ENCODE measurements at regions not wholly inside any gene's neighbourhood (a gene's known extent, or its start where the extent isn't known, plus 50 kb on each side); places are given as distances from the start of the nearest gene placed in this dataset.

GRCh38 chr1:234989479-234990327, 138.9 kb downstream of the TOMM20 start:
- DNase-seq: peak; percentile 44
- ATAC-seq: peak; percentile 26

GRCh38 chr1:234989019-234989418, 139.6 kb downstream of the TOMM20 start:
- peak; percentile 62 for ATAC-seq
- DNase-seq: peak; percentile 58

- no peak for ATAC-seq
- DNase-seq: no peak
These were observed 140.1 kb downstream of the TOMM20 start for GRCh38 chr1:234988536-234988935.

GRCh38 chr1:234988155-234988517, 140.5 kb downstream of the TOMM20 start:
- DNase-seq (no peak), ATAC-seq (no peak)

GRCh38 chr1:234987415-234988154, 141.1 kb downstream of the TOMM20 start:
- ATAC-seq: peak; percentile 69
- peak; percentile 64 for DNase-seq

- DNase-seq: no peak
- no peak for ATAC-seq
These were observed 141.8 kb downstream of the TOMM20 start for GRCh38 chr1:234986750-234987414.

GRCh38 chr1:234985516-234986294, 142.9 kb downstream of the TOMM20 start:
- no peak for ATAC-seq

GRCh38 chr1:234985007-234985370, 143.6 kb downstream of the TOMM20 start:
- DNase-seq: no peak
- ATAC-seq: no peak

More at GRCh38 chr1:234985516-234986294, 142.9 kb downstream of the TOMM20 start:
- no peak for DNase-seq

- DNase-seq (no peak), ATAC-seq (no peak)
These were observed 144.9 kb downstream of the TOMM20 start for GRCh38 chr1:234983564-234984238.

GRCh38 chr1:234981758-234982157, 146.9 kb downstream of the TOMM20 start:
- DNase-seq: no peak
- no peak for ATAC-seq

GRCh38 chr1:234980645-234981396, 147.8 kb downstream of the TOMM20 start:
- ATAC-seq (peak; percentile 90), DNase-seq (peak; percentile 85)

GRCh38 chr1:234980291-234980644, 148.4 kb downstream of the TOMM20 start:
- ATAC-seq: peak; percentile 8
- DNase-seq: no peak

GRCh38 chr1:234979296-234980279, 149.0 kb downstream of the TOMM20 start:
- ATAC-seq: no peak
- no peak for DNase-seq

- DNase-seq (peak; percentile 62), ATAC-seq (peak; percentile 34)
These were observed 150.0 kb downstream of the TOMM20 start for GRCh38 chr1:234978397-234979295.

- DNase-seq (no peak), ATAC-seq (no peak)
These were observed 150.7 kb downstream of the TOMM20 start for GRCh38 chr1:234977875-234978396.

- ATAC-seq (no peak), DNase-seq (no peak)
These were observed 151.6 kb downstream of the TOMM20 start for GRCh38 chr1:234976861-234977680.
